ENCODE measurements at regions not wholly inside any gene's neighbourhood (a gene's known extent, or its start where the extent isn't known, plus 50 kb on each side); places are given as distances from the start of the nearest gene placed in this dataset.

DNA sequence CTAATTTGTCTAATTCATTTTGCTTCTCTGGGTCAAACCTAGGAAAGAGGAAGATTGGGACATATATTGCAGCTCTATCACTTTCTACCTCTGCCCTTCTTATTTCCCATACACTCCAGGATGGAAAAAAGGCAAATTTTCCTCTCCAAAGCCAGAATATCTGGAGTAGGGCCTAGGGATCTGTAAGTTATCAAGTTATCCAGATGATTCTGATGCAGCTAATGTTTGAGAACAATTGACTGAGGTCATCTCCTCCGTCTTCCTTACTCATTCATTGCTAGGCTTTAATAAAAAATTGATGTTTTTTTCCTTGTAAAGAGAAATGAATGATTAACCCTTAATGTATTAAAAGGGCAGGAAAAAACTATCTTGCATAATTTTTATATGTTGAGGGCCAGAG, 211.9 kb upstream of the GLI3 start:
- no peak for DNase-seq (ENCODE audit: insufficient read length, low spot score, missing footprints)

DNA sequence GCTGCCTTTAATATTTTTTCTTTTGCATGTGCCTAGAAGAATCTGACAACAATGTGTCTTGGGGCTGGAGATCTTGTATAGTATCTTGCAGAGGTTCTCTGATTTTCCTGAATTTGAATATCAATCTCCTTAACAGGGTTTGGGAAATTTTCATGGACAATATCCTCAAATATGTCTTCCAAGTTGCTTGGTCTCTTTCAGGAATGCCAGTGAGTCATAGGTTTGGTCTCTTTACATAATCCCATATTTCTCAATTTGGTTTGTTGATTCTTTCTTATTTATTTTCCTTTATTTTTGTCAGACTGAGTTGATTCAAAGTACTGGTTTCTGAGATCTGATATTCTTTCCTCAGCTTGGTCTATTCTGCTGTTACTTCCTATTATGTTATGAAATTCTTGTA, 208.7 kb upstream of the GLI3 start:
- H3K36me3 ChIP-seq (ENCODE audit: insufficient read depth, low read length) = no peaks in the 10 kb centered on the region
- no peak overlapping the region for H3K4me2 ChIP-seq (ENCODE audit: insufficient read depth, low read length)
- TF ChIP-seq, protein P1, sequence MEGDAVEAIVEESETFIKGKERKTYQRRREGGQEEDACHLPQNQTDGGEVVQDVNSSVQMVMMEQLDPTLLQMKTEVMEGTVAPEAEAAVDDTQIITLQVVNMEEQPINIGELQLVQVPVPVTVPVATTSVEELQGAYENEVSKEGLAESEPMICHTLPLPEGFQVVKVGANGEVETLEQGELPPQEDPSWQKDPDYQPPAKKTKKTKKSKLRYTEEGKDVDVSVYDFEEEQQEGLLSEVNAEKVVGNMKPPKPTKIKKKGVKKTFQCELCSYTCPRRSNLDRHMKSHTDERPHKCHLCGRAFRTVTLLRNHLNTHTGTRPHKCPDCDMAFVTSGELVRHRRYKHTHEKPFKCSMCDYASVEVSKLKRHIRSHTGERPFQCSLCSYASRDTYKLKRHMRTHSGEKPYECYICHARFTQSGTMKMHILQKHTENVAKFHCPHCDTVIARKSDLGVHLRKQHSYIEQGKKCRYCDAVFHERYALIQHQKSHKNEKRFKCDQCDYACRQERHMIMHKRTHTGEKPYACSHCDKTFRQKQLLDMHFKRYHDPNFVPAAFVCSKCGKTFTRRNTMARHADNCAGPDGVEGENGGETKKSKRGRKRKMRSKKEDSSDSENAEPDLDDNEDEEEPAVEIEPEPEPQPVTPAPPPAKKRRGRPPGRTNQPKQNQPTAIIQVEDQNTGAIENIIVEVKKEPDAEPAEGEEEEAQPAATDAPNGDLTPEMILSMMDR (IDR thresholded peaks at IDR 0.05; ENCODE audit: extremely low read depth, low read depth, low read length) = no peak
- H3K4me1 ChIP-seq (ENCODE audit: insufficient read depth, low read length) = no peaks in the 10 kb centered on the region
- no peak for DNase-seq (ENCODE audit: insufficient read length, low spot score, missing footprints)
- H2AFZ ChIP-seq (ENCODE audit: low read length) = no peak overlapping the region
- no peak overlapping the region for H3K27ac ChIP-seq (ENCODE audit: low read depth, low read length)
- no peaks in the 10 kb centered on the region for H3K79me2 ChIP-seq (ENCODE audit: insufficient read depth, low read length)
- H3K9me3 ChIP-seq (ENCODE audit: low read depth, low read length) = no peaks in the 10 kb centered on the region
- H4K20me1 ChIP-seq (ENCODE audit: insufficient read depth, low read length) = no peaks in the 10 kb centered on the region
- no peak overlapping the region for H3K4me3 ChIP-seq (ENCODE audit: insufficient read depth, low read length)
- no peaks in the 10 kb centered on the region for H3K27me3 ChIP-seq (ENCODE audit: insufficient read depth, low read length)

More for the DNA sequence above, 211.9 kb upstream of the GLI3 start:
- Histone ChIP-seq H3K27me3 (ENCODE audit: insufficient read depth, low read length) (peaks cover 10% of the 10 kb centered on the region), H3K27ac (ENCODE audit: low read depth, low read length) (no peak overlapping the region), H3K9me3 (ENCODE audit: low read depth, low read length) (no peaks in the 10 kb centered on the region), H3K4me1 (ENCODE audit: insufficient read depth, low read length) (no peaks in the 10 kb centered on the region), H4K20me1 (ENCODE audit: insufficient read depth, low read length) (no peaks in the 10 kb centered on the region), H3K36me3 (ENCODE audit: insufficient read depth, low read length) (no peaks in the 10 kb centered on the region), H2AFZ (ENCODE audit: low read length) (no peak overlapping the region), H3K4me2 (ENCODE audit: insufficient read depth, low read length) (no peak overlapping the region), H3K4me3 (ENCODE audit: insufficient read depth, low read length) (no peak overlapping the region), H3K79me2 (ENCODE audit: insufficient read depth, low read length) (no peaks in the 10 kb centered on the region)
- TF ChIP-seq, protein P1 (IDR thresholded peaks at IDR 0.05; ENCODE audit: extremely low read depth, low read depth, low read length) = no peak

DNA sequence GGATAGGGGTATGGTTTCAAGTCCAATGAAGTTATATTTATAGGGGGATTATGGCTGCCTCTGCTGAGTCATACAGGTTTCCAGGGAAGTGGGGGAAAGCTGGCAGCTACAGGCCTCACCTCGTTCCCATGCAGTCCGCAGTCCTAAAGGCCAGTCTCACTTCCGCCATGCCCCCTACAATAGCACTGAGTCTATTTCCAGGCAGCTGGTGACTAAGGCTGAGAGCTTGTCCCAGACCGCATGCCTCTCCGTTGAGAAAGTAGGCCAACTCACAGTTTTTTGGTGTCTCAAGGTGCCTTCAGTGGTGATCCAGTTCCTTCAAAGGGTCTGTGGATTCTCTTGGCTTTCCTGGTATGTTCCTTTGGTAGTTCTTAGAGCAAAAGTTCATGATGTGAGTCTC, 203.9 kb upstream of the GLI3 start:
- no peaks in the 10 kb centered on the region for H3K9me3 ChIP-seq (ENCODE audit: low read depth, low read length)
- no peak overlapping the region for H3K27ac ChIP-seq (ENCODE audit: low read depth, low read length)
- DNase-seq (ENCODE audit: insufficient read length, low spot score, missing footprints) = no peak
- TF ChIP-seq, protein P1 (IDR thresholded peaks at IDR 0.05; ENCODE audit: extremely low read depth, low read depth, low read length) = no peak
- no peaks in the 10 kb centered on the region for H3K4me1 ChIP-seq (ENCODE audit: insufficient read depth, low read length)
- H3K79me2 ChIP-seq (ENCODE audit: insufficient read depth, low read length) = no peaks in the 10 kb centered on the region
- no peak overlapping the region for H3K4me2 ChIP-seq (ENCODE audit: insufficient read depth, low read length)
- H3K4me3 ChIP-seq (ENCODE audit: insufficient read depth, low read length) = no peak overlapping the region
- H3K36me3 ChIP-seq (ENCODE audit: insufficient read depth, low read length) = no peaks in the 10 kb centered on the region
- no peaks in the 10 kb centered on the region for H3K27me3 ChIP-seq (ENCODE audit: insufficient read depth, low read length)
- H2AFZ ChIP-seq (ENCODE audit: low read length) = no peak overlapping the region
- H4K20me1 ChIP-seq (ENCODE audit: insufficient read depth, low read length) = no peaks in the 10 kb centered on the region

DNA sequence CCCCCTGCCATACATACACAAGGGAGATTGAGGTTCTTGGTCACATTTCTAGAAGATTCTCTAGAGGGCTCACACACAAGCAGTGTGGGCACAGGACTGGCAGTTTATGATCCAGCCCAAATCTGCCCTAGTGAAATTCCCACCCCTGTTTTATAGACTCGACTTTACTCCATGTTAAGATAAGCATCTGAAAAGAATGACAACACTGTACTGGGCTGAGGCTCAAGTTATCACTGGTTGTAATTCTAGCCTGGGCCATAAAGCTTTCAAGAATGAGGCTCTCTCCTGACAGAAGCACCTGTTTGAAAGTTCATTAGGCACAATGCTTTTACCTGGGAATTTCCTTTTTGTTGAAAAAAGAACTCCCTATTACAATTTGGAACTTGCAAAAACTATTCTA, 195.6 kb upstream of the GLI3 start:
- DNase-seq (ENCODE audit: insufficient read length, low spot score, missing footprints) = no peak
- no peaks in the 10 kb centered on the region for H3K9me3 ChIP-seq (ENCODE audit: low read depth, low read length)
- H3K27ac ChIP-seq (ENCODE audit: low read depth, low read length) = no peak overlapping the region
- H3K79me2 ChIP-seq (ENCODE audit: insufficient read depth, low read length) = no peaks in the 10 kb centered on the region
- H3K27me3 ChIP-seq (ENCODE audit: insufficient read depth, low read length) = peaks cover 5% of the 10 kb centered on the region
- H3K36me3 ChIP-seq (ENCODE audit: insufficient read depth, low read length) = no peaks in the 10 kb centered on the region
- H3K4me3 ChIP-seq (ENCODE audit: insufficient read depth, low read length) = no peak overlapping the region
- no peaks in the 10 kb centered on the region for H3K4me1 ChIP-seq (ENCODE audit: insufficient read depth, low read length)
- no peak overlapping the region for H3K4me2 ChIP-seq (ENCODE audit: insufficient read depth, low read length)
- TF ChIP-seq, protein P1 (IDR thresholded peaks at IDR 0.05; ENCODE audit: extremely low read depth, low read depth, low read length) = no peak
- H4K20me1 ChIP-seq (ENCODE audit: insufficient read depth, low read length) = no peaks in the 10 kb centered on the region
- no peak overlapping the region for H2AFZ ChIP-seq (ENCODE audit: low read length)
